SK-N-MC (cell line): ENCODE measurements at regions not wholly inside any gene's neighbourhood (a gene's known extent, or its start where the extent isn't known, plus 50 kb on each side); places are given as distances from the start of the nearest gene placed in this dataset.

Experiments used
- EZH2 ChIP-seq: fragments of 200-600 bp; sonication (generic); IDR thresholded peaks from one replicate; pipeline ENCODE4 v1.6.1; 2017; ENCODE audit warnings: antibody characterized with exemption
- FOXP2 ChIP-seq: optimal IDR thresholded peaks from 2 replicates; pipeline ENCODE3; 2011; ENCODE audit warnings: mild to moderate bottlenecking, moderate library complexity; ENCODE audit not compliant: insufficient read depth; ENCODE audit errors: extremely low read length, control extremely low read depth
- POLR2AphosphoS5 ChIP-seq: IDR thresholded peaks from 2 replicates; pipeline ENCODE4 v1.6.1; 2012; ENCODE audit warnings: mild to moderate bottlenecking, low read depth, low read length, borderline replicate concordance

- TF ChIP-seq POLR2AphosphoS5 (no peak), EZH2 (no peak), FOXP2 (no peak)
Observed at GRCh38 chr4:56118845-56119244, 170.1 kb downstream of the CEP135 start.
